ENCODE measurements at regions not wholly inside any gene's neighbourhood (a gene's known extent, or its start where the extent isn't known, plus 50 kb on each side); places are given as distances from the start of the nearest gene placed in this dataset.

DNA sequence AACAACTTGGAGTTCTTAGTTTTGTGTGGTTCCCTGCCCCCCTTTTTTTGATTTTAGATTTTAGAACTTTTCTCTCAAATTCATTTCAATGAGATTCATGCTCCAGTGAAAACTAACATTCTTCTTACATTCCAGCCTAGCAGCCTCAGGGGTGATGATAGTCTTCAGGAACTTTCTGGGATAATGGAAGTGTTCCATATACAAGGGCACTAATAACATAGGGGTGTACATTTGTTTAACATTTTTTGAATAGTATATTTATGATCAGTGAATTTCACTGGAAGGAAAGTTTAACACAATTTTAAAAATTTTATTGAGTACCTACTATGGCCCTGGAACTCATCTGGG, 61.4 kb upstream of the ZNF648 start:
- intact Hi-C loops (cut with DNase I) = no loop called here
- DNase-seq (no peak), FAIRE-seq (no peak), ATAC-seq (no peak)
- Histone ChIP-seq H3K36me3 (no peaks in the 10 kb centered on the region), H3K27ac (peak overlapping the region in 1 of 4 donors; percentile 17), H3K9me3 (no peaks in the 10 kb centered on the region), H3K4me1 (peaks cover 20 to 35% (median 32%) of the 10 kb centered on the region in 3 donors), H3K27me3 (no peaks in the 10 kb centered on the region), H3K4me3 (no peak overlapping the region)
- TF ChIP-seq, protein P1, sequence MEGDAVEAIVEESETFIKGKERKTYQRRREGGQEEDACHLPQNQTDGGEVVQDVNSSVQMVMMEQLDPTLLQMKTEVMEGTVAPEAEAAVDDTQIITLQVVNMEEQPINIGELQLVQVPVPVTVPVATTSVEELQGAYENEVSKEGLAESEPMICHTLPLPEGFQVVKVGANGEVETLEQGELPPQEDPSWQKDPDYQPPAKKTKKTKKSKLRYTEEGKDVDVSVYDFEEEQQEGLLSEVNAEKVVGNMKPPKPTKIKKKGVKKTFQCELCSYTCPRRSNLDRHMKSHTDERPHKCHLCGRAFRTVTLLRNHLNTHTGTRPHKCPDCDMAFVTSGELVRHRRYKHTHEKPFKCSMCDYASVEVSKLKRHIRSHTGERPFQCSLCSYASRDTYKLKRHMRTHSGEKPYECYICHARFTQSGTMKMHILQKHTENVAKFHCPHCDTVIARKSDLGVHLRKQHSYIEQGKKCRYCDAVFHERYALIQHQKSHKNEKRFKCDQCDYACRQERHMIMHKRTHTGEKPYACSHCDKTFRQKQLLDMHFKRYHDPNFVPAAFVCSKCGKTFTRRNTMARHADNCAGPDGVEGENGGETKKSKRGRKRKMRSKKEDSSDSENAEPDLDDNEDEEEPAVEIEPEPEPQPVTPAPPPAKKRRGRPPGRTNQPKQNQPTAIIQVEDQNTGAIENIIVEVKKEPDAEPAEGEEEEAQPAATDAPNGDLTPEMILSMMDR (IDR thresholded peaks at IDR 0.05) = no peak

DNA sequence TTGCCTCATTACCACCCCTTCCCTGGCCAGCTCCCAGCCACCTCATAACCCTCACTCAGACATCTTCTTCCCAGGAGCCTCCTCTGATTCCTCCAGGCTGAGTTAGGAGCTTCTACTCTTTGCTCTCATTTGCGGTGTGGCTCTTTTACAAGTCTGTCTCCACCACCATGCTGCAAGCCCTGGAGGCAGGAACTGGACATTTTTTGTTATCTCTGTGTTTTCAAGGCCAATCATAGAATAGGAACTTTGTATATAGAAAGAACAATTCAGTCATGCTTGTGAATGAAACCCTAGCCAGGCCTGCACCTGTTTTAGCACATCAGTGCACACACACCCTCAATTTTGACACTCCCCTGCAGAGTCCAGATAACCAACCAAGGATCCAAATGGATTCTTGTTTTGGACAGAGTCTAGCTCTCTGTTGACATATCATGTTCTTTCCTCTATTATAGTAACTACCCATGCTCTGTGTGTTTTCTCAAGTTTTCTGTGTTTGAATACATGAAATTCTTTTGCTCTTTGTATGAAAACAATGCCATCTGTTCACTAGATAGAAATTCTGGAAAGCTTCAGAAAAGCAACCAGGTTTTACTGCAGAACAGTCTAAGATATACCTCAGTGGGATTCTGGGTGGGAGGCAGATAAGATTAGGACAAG, 60.9 kb upstream of the ZNF648 start:
- Histone ChIP-seq H3K36me3 (no peaks in the 10 kb centered on the region), H3K27ac (peak overlapping the region in 1 of 4 donors; percentile 17), H3K4me1 (peaks cover 20 to 35% (median 32%) of the 10 kb centered on the region in 3 donors), H3K9me3 (no peaks in the 10 kb centered on the region), H3K4me3 (no peak overlapping the region), H3K27me3 (no peaks in the 10 kb centered on the region)
- 58 to 73% methylated on average over 1 of the region's 1 CpG for WGBS, 2 donors
- FAIRE-seq = no peak
- intact Hi-C loops (cut with DNase I) = no loop called here
- TF ChIP-seq, protein P1 (IDR thresholded peaks at IDR 0.05) = no peak
- no peak for DNase-seq
- peak in 1 of 4 donors; percentile 3 for ATAC-seq

DNA sequence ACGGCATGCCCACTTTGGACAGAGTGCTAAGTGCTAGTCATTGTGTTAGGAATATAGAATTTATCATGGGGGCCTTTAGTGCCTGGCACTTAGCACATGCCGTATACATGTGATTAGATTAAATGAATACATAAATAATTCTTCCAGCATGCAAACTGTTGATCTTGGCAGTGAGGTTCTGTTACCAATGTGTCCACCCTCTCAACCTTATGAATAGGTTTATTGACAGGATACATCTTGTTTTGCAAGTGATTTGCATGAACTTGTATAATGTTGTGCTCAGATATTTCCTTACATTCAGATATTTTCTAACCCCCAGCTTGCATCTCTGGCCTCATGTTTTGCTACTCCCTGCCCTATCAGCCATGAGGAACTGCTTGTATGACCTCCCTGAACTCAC, 60.3 kb upstream of the ZNF648 start:
- TF ChIP-seq, protein P1 (IDR thresholded peaks at IDR 0.05) = no peak
- FAIRE-seq (no peak), DNase-seq (no peak), ATAC-seq (no peak)
- H3K27ac ChIP-seq = peak overlapping the region in 1 of 4 donors; percentile 77
- peaks cover 20 to 35% (median 32%) of the 10 kb centered on the region in 3 donors for H3K4me1 ChIP-seq
- H3K9me3 ChIP-seq = no peaks in the 10 kb centered on the region
- intact Hi-C loops (cut with DNase I) = no loop called here
- no peaks in the 10 kb centered on the region for H3K27me3 ChIP-seq
- H3K36me3 ChIP-seq = no peaks in the 10 kb centered on the region
- 53 to 59% methylated on average over 2 of the region's 2 CpGs for WGBS, 2 donors
- no peak overlapping the region for H3K4me3 ChIP-seq

DNA sequence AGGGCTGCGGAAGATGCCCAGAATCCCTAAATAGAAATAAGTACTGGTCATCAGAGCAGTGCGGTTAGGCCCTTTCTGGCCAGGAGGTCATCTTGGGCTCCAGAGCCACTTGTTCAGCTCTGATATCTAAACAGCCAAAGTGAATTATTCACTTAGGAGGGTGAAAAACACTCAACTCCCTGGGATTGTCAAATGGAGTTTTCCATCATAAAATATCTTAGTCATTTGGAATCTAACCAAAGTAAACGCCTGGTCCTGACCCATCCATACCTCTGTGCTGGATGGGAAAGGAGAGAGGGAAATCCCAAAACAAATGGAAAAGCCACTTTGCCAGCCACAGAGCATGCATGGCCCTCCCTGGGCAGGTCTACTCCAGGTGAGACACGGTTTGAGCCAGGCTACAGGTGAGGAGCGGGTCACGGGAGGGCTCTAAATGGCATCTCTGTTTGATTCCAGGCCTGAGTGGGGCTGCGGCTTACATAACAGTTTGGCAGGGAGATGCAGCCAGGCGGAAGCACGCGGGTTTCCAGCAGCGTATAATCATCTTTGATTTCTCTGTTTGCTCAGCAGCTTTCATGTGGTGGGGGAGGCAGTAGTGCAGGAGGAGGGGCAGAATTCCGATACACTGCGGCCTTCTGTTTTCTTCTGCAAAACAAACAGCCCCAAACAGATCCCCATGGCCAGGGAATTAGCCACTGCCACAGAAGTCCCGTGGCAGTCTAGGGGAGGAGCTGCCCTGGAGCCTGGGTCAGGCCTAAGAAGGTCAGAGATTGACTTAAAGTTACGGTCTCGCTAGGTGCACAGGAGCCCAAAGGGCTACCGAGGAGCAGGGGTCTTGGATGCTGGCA, 59.1 kb upstream of the ZNF648 start:
- no peaks in the 10 kb centered on the region for H3K36me3 ChIP-seq
- H3K9me3 ChIP-seq = no peaks in the 10 kb centered on the region
- peak overlapping the region; percentile 14 to 77 (median 58) for H3K27ac ChIP-seq
- 20 to 21% methylated on average over 17 of the region's 17 CpGs for WGBS, 2 donors
- peak; percentile 66 to 83 (median 71) for DNase-seq
- H3K4me1 ChIP-seq = peaks cover 20 to 28% (median 27%) of the 10 kb centered on the region in 3 donors
- TF ChIP-seq, protein P1 (IDR thresholded peaks at IDR 0.05) = no peak
- no peak overlapping the region for H3K4me3 ChIP-seq
- intact Hi-C loops (cut with DNase I) = no loop called here
- no peak for FAIRE-seq
- H3K27me3 ChIP-seq = no peaks in the 10 kb centered on the region
- peak; percentile 87 to 94 (median 90) for ATAC-seq

DNA sequence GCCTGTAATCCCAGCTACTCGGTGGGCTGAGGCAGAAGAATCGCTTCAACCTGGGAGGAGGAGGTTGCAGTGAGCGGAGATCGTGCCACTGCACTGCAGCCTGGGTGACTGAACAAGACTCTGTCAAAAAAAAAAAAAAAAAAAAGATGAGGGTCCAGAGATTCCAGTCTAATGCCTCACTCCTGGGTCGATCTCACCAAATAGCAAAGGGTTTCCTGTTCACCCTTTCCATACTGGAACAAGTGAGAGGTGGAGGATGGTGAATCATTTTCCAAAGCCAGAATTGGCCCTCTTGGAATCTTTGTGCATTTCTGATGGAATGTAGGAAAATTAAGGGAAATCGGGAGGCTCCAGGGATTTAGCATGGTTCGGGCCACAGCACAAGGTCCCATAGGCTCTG, 58.1 kb upstream of the ZNF648 start:
- no peaks in the 10 kb centered on the region for H3K9me3 ChIP-seq
- DNase-seq = no peak
- WGBS, 2 donors = 79 to 89% methylated on average over 7 of the region's 7 CpGs
- FAIRE-seq = no peak
- intact Hi-C loops (cut with DNase I) = no loop called here
- TF ChIP-seq, protein P1 (IDR thresholded peaks at IDR 0.05) = no peak
- H3K4me3 ChIP-seq = no peak overlapping the region
- H3K27me3 ChIP-seq = no peaks in the 10 kb centered on the region
- no peak for ATAC-seq
- H3K27ac ChIP-seq = peak overlapping the region; percentile 14 to 77 (median 58)
- H3K36me3 ChIP-seq = no peaks in the 10 kb centered on the region
- H3K4me1 ChIP-seq = peaks cover 20 to 28% (median 27%) of the 10 kb centered on the region in 3 donors
